ENCODE measurements at regions not wholly inside any gene's neighbourhood (a gene's known extent, or its start where the extent isn't known, plus 50 kb on each side); places are given as distances from the start of the nearest gene placed in this dataset.

DNA sequence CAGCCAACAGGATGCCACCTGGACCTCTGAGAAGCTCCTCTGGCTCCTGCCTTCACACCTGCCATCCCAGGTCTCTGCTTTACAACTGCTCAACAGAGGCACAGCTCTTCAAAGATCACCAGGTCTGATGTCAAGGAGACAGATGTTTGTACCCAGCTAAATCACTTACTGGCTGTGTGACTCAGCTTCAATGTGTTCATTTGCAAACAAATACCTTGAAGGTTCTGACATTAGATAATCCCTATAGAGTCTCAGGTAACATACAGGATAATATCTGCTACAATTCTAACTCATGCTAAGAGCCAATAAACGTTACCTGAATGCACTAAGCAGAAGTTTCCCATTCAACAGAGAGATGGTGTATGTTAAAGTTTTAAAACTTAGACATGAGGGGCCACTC is 163.4 kb upstream of the IGF1R start:
- TF ChIP-seq, protein P1, sequence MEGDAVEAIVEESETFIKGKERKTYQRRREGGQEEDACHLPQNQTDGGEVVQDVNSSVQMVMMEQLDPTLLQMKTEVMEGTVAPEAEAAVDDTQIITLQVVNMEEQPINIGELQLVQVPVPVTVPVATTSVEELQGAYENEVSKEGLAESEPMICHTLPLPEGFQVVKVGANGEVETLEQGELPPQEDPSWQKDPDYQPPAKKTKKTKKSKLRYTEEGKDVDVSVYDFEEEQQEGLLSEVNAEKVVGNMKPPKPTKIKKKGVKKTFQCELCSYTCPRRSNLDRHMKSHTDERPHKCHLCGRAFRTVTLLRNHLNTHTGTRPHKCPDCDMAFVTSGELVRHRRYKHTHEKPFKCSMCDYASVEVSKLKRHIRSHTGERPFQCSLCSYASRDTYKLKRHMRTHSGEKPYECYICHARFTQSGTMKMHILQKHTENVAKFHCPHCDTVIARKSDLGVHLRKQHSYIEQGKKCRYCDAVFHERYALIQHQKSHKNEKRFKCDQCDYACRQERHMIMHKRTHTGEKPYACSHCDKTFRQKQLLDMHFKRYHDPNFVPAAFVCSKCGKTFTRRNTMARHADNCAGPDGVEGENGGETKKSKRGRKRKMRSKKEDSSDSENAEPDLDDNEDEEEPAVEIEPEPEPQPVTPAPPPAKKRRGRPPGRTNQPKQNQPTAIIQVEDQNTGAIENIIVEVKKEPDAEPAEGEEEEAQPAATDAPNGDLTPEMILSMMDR (IDR thresholded peaks at IDR 0.05) = no peak
- TF ChIP-seq POLR2A (IDR thresholded peaks at IDR 0.05) = no peak

Measured in esophagus squamous epithelium (tissue), 4 donors.